H9 (cell line): ENCODE measurements at regions not wholly inside any gene's neighbourhood (a gene's known extent, or its start where the extent isn't known, plus 50 kb on each side); places are given as distances from the start of the nearest gene placed in this dataset.

Source experiments
- DNase-seq: peaks from one replicate; pipeline ENCODE4 v3.0.0-alpha.2; 2017
- H2AFZ ChIP-seq: one replicate; pipeline ENCODE4 v1.6.1; 2013; ENCODE audit warnings: mild to moderate bottlenecking, low read length, control low read depth, moderate library complexity
- H2AK5ac ChIP-seq: 2 replicates; pipeline ENCODE4 v1.6.1; 2013; ENCODE audit warnings: low read length, control low read depth, mixed read lengths; ENCODE audit not compliant: insufficient read length
- H2BK120ac ChIP-seq: one replicate; pipeline ENCODE4 v1.6.1; 2013; ENCODE audit warnings: low read depth, mild to moderate bottlenecking, low read length, control low read depth, inconsistent platforms; ENCODE audit not compliant: poor library complexity, severe bottlenecking
- H2BK12ac ChIP-seq: 2 replicates; pipeline ENCODE4 v1.6.1; 2013; ENCODE audit warnings: low read length, control low read depth, mixed read lengths, low read depth; ENCODE audit not compliant: insufficient read length
- H2BK15ac ChIP-seq: 2 replicates; pipeline ENCODE4 v1.6.1; 2013; ENCODE audit warnings: low read depth, low read length, control low read depth
- H2BK20ac ChIP-seq: one replicate; pipeline ENCODE4 v1.6.1; 2013; ENCODE audit warnings: low read depth, mild to moderate bottlenecking, low read length, control low read depth, inconsistent platforms; ENCODE audit not compliant: poor library complexity, severe bottlenecking
- H2BK5ac ChIP-seq: 2 replicates; pipeline ENCODE4 v1.6.1; 2013; ENCODE audit warnings: low read length, control low read depth, mixed read lengths; ENCODE audit not compliant: insufficient read length
- H3K14ac ChIP-seq: 2 replicates; pipeline ENCODE4 v1.6.1; 2013; ENCODE audit warnings: low read length, control low read depth; ENCODE audit not compliant: insufficient read depth
- H3K18ac ChIP-seq: 2 replicates; pipeline ENCODE4 v1.6.1; 2013; ENCODE audit warnings: low read depth, mild to moderate bottlenecking, mixed read lengths, low read length, control low read depth; ENCODE audit not compliant: insufficient read length
- H3K23ac ChIP-seq: 2 replicates; pipeline ENCODE4 v1.6.1; 2013; ENCODE audit warnings: low read length, control low read depth, mixed read lengths, low read depth; ENCODE audit not compliant: insufficient read length
- H3K23me2 ChIP-seq: 2 replicates; pipeline ENCODE4 v1.6.1; 2013; ENCODE audit warnings: low read depth, mild to moderate bottlenecking, mixed read lengths, low read length, control low read depth; ENCODE audit not compliant: insufficient read length, poor library complexity, severe bottlenecking
- H3K27ac ChIP-seq: 2 replicates; pipeline ENCODE4 v1.5.1; 2013; ENCODE audit warnings: low read length, control low read depth, mixed read lengths, low read depth; ENCODE audit not compliant: insufficient read length
- H3K27me3 ChIP-seq: 2 replicates; pipeline ENCODE4 v1.6.1; 2013; ENCODE audit warnings: low read length, control low read depth, inconsistent platforms; ENCODE audit not compliant: insufficient read depth
- H3K4ac ChIP-seq: 2 replicates; pipeline ENCODE4 v1.6.1; 2013; ENCODE audit warnings: low read depth, mild to moderate bottlenecking, control low read depth, inconsistent platforms, low read length, moderate library complexity
- H3K4me1 ChIP-seq: 2 replicates; pipeline ENCODE4 v1.6.1; 2013; ENCODE audit warnings: low read length, control low read depth, inconsistent platforms; ENCODE audit not compliant: insufficient read depth
- H3K4me2 ChIP-seq: 2 replicates; pipeline ENCODE4 v1.6.1; 2013; ENCODE audit warnings: low read length, control low read depth, mixed read lengths; ENCODE audit not compliant: insufficient read length, insufficient read depth
- H3K56ac ChIP-seq: 2 replicates; pipeline ENCODE4 v1.6.1; 2013; ENCODE audit warnings: low read depth, mild to moderate bottlenecking, mixed read lengths, low read length, control low read depth; ENCODE audit not compliant: insufficient read length
- H3K79me1 ChIP-seq: 2 replicates; pipeline ENCODE4 v1.6.1; 2013; ENCODE audit warnings: low read depth, mild to moderate bottlenecking, moderate library complexity, low read length, control low read depth, inconsistent platforms; ENCODE audit not compliant: insufficient read depth, poor library complexity, severe bottlenecking
- H3K79me2 ChIP-seq: 2 replicates; pipeline ENCODE4 v1.6.1; 2013; ENCODE audit warnings: low read length, control low read depth, inconsistent platforms; ENCODE audit not compliant: insufficient read depth
- H3K9ac ChIP-seq: 2 replicates; pipeline ENCODE4 v1.6.1; 2013; ENCODE audit warnings: low read length, control low read depth, mixed read lengths; ENCODE audit not compliant: insufficient read length; ENCODE audit errors: extremely low read depth
- H3K9me3 ChIP-seq: one replicate; pipeline ENCODE4 v1.6.1; 2013; ENCODE audit warnings: low read depth, low read length, inconsistent platforms; ENCODE audit not compliant: control insufficient read depth
- H3T11ph ChIP-seq: one replicate; pipeline ENCODE4 v1.6.1; 2013; ENCODE audit warnings: mild to moderate bottlenecking, low read length, control low read depth, inconsistent platforms
- H4K20me1 ChIP-seq: one replicate; pipeline ENCODE4 v1.6.1; 2013; ENCODE audit not compliant: control insufficient read depth, insufficient read length, insufficient read depth
- H4K5ac ChIP-seq: 2 replicates; pipeline ENCODE4 v1.6.1; 2013; ENCODE audit warnings: low read depth, mild to moderate bottlenecking, mixed read lengths, low read length, control low read depth; ENCODE audit not compliant: insufficient read length
- H4K8ac ChIP-seq: replicated peaks from 2 replicates; pipeline ENCODE4 v1.6.1; 2013; ENCODE audit warnings: low read length, control low read depth, mixed read lengths, low read depth; ENCODE audit not compliant: insufficient read length
- H4K91ac ChIP-seq: 2 replicates; pipeline ENCODE4 v1.6.1; 2013; ENCODE audit warnings: low read depth, mild to moderate bottlenecking, moderate library complexity, mixed read lengths, low read length, control low read depth; ENCODE audit not compliant: insufficient read length
- H3K27ac Mint-ChIP-seq, 3 experiments: 2 replicates in 2 of 3; 3 replicates in 1 of 3; pipeline ENCODE4 v1.8.0; 2020 to 2021; ENCODE audit warnings: mixed read lengths in 3 of 3, mild to moderate bottlenecking in 1 of 3, moderate library complexity in 1 of 3
- H3K27me3 Mint-ChIP-seq: 2 replicates; pipeline ENCODE4 v1.8.0; 2021; ENCODE audit warnings: low read depth, mild to moderate bottlenecking, moderate library complexity, mixed read lengths
- H3K36me3 Mint-ChIP-seq, 3 experiments: 2 replicates in 2 of 3; 3 replicates in 1 of 3; pipeline ENCODE4 v1.8.0; 2020 to 2021; ENCODE audit warnings: low read depth in 3 of 3, mixed read lengths in 3 of 3; ENCODE audit not compliant: insufficient read depth in 1 of 3
- H3K4me1 Mint-ChIP-seq, 2 experiments: 2 replicates each; pipeline ENCODE4 v1.8.0; 2020; ENCODE audit warnings: mixed read lengths in 2 of 2
- H3K4me3 Mint-ChIP-seq, 2 experiments: 2 replicates in 1 of 2; 3 replicates in 1 of 2; pipeline ENCODE4 v1.8.0; 2020 to 2021; ENCODE audit warnings: mild to moderate bottlenecking in 2 of 2, mixed read lengths in 2 of 2, moderate library complexity in 1 of 2
- H3K9me3 Mint-ChIP-seq, 2 experiments: 2 replicates in 1 of 2; 3 replicates in 1 of 2; pipeline ENCODE4 v1.8.0; 2020; ENCODE audit warnings: mild to moderate bottlenecking in 2 of 2, mixed read lengths in 2 of 2, moderate library complexity in 1 of 2
- WGBS: extraction: QIAGEN DNeasy Blood & Tissue Kit; methylation state at CpG from one replicate; pipeline ENCODE4 v1.1.7; 2013; ENCODE audit warnings: missing lambda C conversion rate, low lambda C conversion rate, mixed read lengths; ENCODE audit not compliant: insufficient read length; ENCODE audit errors: extremely low coverage; 5-methylcytosine and 5-hydroxymethylcytosine counted together
- TF ChIP-seq, protein P1 (sequence below): fragments of 200-600 bp; sonication (generic); conservative IDR thresholded peaks from 3 replicates; pipeline ENCODE4 v1.8.0; 2021; ENCODE audit warnings: antibody characterized with exemption, mild to moderate bottlenecking

DNA sequence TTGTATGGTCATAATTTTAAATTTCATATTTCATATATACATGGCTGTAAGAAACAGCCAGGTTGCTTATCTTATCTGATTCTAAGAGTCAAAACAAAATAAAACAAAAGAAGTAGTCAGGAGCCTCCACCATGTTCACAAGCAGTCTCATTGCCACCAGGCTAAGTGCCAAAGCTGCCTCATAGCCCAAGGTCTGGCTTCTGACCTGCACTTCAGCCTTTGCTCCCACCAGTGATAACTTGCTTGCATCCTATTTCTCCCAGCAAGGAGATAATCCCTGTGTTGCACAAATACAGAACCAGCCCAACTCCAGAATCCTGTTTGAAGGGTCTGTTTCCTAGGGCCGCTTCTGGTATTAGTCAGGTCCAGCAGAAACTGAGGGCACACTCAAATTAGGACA lies 53.9 kb upstream of the TSKU start:
- H2BK120ac ChIP-seq: no peak overlapping the region
- no peak overlapping the region for H3T11ph ChIP-seq
- H3K79me2 ChIP-seq: no peaks in the 10 kb centered on the region
- H4K20me1 ChIP-seq: no peaks in the 10 kb centered on the region
- TF ChIP-seq, protein P1, sequence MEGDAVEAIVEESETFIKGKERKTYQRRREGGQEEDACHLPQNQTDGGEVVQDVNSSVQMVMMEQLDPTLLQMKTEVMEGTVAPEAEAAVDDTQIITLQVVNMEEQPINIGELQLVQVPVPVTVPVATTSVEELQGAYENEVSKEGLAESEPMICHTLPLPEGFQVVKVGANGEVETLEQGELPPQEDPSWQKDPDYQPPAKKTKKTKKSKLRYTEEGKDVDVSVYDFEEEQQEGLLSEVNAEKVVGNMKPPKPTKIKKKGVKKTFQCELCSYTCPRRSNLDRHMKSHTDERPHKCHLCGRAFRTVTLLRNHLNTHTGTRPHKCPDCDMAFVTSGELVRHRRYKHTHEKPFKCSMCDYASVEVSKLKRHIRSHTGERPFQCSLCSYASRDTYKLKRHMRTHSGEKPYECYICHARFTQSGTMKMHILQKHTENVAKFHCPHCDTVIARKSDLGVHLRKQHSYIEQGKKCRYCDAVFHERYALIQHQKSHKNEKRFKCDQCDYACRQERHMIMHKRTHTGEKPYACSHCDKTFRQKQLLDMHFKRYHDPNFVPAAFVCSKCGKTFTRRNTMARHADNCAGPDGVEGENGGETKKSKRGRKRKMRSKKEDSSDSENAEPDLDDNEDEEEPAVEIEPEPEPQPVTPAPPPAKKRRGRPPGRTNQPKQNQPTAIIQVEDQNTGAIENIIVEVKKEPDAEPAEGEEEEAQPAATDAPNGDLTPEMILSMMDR: no peak
- Mint-ChIP-seq H3K27me3 (peaks cover 14% of the 10 kb centered on the region), H3K4me1 (peaks cover 0 to 5% of the 10 kb centered on the region in 2 experiments; a peak in 2 of 4 replicates), H3K4me3 (no peak overlapping the region), H3K27ac (no peak overlapping the region; a peak in 1 of 7 replicates), H3K9me3 (no peaks in the 10 kb centered on the region; a peak in 2 of 5 replicates), H3K36me3 (no peaks in the 10 kb centered on the region)
- H3K23ac ChIP-seq: no peak overlapping the region
- no peak overlapping the region for H3K18ac ChIP-seq
- H2AFZ ChIP-seq: no peak overlapping the region
- H2AK5ac ChIP-seq: no peak overlapping the region
- no peak overlapping the region for H2BK5ac ChIP-seq
- no peak overlapping the region for H3K27ac ChIP-seq
- H2BK12ac ChIP-seq: no peak overlapping the region
- H2BK20ac ChIP-seq: no peak overlapping the region
- H3K4me2 ChIP-seq: no peak overlapping the region
- H3K79me1 ChIP-seq: no peaks in the 10 kb centered on the region
- H3K9me3 ChIP-seq: no peaks in the 10 kb centered on the region
- no peak overlapping the region for H3K14ac ChIP-seq
- H3K4ac ChIP-seq: no peak overlapping the region
- no peaks in the 10 kb centered on the region for H3K27me3 ChIP-seq
- DNase-seq: no peak
- H3K56ac ChIP-seq: no peak overlapping the region
- no peak overlapping the region for H4K5ac ChIP-seq
- WGBS: no CpG with 5 or more reads among the region's 1 CpG
- H3K9ac ChIP-seq: no peak overlapping the region
- H3K4me1 ChIP-seq: no peaks in the 10 kb centered on the region
- no peaks in the 10 kb centered on the region for H3K23me2 ChIP-seq
- no peak overlapping the region for H2BK15ac ChIP-seq
- H4K8ac ChIP-seq: no peak overlapping the region
- H4K91ac ChIP-seq: no peak overlapping the region
